CD4-positive, alpha-beta T cell treated with Interleukin-4 for 4 hours (primary cell): ENCODE measurements at regions not wholly inside any gene's neighbourhood (a gene's known extent, or its start where the extent isn't known, plus 50 kb on each side); places are given as distances from the start of the nearest gene placed in this dataset.

Experiments used
- DNase-seq: peaks from one replicate; pipeline ENCODE4 v3.0.0-alpha.2; 2020

DNA sequence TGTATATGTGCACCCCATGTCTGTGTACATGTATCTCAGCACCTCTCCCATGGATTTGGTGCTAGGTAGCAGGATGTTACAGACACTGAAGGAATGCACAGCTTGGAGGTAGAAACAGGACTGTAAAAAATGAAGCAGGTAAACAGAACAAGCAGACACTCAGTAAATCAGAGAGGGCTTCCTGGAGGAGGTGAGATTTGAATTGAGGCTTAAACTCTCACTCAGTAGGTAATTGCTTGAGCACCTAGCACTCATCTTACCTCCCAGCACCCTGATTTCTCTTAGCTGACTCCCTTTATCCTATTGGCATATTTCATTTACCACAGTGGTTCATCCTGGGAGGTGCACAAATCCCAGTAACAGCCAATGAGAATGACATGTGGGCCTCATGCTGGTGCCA lies 537.9 kb upstream of the RAB6C start:
- no peak for DNase-seq

- no peak for DNase-seq
Measured at GRCh38 chr2:129443235-129443864, 536.1 kb upstream of the RAB6C start.

GRCh38 chr2:129443865-129444739 lies 535.4 kb upstream of the RAB6C start:
- no peak for DNase-seq

- DNase-seq, result no peak
Measured at GRCh38 chr2:129444751-129445150, 534.7 kb upstream of the RAB6C start.

DNA sequence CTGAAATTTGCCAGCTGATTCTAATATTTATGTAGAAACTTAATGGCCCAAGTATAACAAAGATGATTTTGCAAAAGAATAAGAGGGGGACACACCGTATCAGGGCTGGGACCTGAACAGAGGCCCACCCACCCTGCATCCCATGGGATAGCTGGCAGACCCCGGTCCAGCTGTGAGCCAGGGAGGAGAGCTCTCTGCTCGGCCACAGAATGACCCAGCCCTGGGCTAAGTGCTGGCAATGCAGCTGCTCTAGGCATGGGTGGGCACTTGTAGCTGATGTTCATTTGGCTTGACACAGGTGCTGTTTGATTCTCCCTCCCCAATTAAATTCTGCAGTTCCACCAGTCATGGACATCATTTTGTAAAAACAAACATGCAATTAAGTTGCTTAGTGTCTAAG lies 522.8 kb upstream of the RAB6C start:
- DNase-seq, result no peak

DNA sequence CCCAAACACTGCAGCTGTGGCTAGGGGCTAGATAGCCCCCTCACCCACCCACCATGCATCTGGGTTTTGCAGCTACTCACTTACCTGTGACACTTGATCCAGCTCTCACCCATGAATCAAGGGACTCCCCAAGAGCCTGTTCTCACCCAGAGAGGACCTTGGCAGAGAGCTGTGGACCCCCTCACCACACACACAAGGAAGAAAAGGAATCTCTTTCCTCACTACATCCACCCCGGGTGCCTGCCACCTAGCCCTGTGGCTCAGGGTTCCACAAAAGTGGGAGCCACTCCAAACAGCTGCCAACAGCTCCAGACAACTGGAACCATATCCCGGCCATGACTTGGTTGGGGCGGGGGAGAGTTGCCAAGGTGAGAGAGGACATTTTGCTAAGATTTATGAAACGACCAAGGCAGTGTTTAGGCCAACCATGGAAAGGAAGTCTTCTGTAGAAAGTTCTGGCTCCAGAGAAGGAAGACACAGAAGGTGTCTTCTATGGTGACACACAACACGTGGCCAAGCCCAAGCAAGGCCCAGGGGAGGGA lies 522.1 kb upstream of the RAB6C start:
- DNase-seq, result no peak

- no peak for DNase-seq
Measured at GRCh38 chr2:129458006-129458405, 521.5 kb upstream of the RAB6C start.

- DNase-seq, result no peak
Measured at GRCh38 chr2:129458436-129458835, 521.0 kb upstream of the RAB6C start.

- no peak for DNase-seq
Measured at GRCh38 chr2:129459200-129459876, 520.1 kb upstream of the RAB6C start.

GRCh38 chr2:129459881-129460280 lies 519.6 kb upstream of the RAB6C start:
- no peak for DNase-seq

DNA sequence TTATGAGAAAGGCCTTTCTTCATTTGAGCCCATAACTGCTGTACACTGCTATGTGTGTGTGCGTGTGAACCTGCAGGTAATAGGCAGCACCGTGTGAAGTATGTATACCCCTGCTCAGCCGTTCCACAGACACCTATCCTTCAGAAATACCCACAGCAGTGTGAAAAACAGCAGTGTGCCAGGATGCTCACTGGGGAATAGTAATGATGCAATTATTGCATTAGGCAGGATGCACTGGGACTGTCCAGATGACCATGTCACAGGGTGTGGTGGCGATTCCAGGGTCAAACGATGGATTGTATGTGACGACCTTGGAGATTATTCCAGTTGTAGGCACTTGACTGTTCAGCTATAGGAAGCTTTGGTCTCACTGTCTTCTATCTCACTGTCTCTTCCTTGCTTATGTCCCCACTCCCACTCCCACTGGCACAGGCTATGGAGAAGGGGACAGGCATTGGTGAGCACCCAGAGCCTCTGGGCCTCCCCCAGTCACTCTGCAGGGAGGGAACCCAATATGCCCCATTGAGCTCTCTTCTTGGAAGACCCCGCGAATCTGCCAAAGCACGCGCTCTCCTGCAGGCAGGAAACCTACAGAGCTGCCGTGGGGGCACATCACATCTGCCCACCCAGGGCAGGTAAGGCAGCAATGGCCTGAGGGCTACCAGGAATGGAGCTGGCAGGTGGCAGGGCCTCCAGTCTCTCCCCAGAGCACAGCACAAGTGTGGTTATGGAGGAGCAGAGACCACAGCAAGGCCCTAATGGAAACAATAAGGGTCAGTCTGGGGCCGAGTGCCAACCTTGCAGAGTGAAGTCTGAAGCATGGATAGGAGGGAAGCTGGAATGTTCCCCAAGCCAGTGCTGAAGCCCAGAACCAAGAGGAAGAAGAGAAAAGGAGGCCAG lies 518.9 kb upstream of the RAB6C start:
- DNase-seq, result no peak

DNA sequence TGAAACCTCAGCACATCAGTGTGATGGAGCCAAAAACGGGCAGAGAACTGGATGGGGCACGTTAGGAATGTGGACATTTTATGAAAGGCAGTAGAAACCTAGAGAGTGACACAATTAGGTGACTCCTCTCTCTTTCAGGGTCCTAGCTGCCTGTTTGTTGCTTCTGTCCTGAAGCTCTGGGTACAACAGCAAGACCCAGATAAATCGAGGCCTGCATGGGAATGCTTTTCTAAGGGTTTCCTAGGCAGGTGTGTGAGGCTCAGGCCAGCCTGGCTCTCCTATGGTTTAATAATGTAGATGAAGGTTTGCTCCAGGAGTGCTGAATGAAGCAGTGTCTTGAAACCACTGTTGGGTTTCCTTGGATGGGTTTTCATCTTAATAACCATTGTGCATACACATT lies 517.1 kb upstream of the RAB6C start:
- no peak for DNase-seq

GRCh38 chr2:129462967-129463366 lies 516.5 kb upstream of the RAB6C start:
- no peak for DNase-seq

- DNase-seq, result no peak
Measured at GRCh38 chr2:129464036-129464435, 515.4 kb upstream of the RAB6C start.

DNA sequence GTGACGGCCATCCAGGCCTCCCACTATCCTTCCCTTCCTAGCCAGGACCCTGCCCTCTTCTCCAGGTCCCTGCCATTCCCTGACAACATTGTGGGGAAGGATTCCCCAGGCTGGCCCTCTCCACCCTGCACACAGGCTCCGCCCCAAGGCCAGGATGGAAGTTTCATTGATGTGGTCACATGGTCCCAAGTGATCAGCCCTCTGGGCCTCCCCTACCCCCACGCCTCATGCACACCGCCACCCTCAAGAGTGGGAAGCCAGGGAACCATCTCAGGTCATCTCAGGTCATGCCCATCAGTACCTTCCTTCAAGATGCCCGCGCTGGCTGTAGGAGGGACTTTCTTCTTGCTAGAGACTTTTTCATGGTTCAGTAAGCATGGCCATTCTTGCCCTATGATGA lies 514.8 kb upstream of the RAB6C start:
- no peak for DNase-seq

DNA sequence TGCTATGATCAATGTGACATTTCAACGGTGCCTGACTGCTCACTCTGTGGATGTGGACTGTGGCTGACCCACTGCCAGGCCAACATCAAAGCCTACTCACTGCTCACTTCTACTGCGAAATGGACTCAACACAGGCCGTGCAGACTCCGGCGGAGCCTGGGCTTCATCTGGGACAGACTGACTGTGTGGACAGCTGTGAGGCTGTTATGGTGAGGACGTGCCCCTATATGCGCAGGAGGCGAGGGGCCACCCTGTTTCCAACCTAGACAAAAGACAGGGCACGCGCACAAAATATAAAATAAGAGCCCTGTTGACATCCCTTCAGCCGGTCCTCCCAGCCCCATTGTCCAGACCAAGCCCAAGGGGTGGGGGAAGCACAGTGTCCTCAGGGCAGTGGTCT lies 514.4 kb upstream of the RAB6C start:
- no peak for DNase-seq

GRCh38 chr2:129466389-129466788 lies 513.1 kb upstream of the RAB6C start:
- no peak for DNase-seq

DNA sequence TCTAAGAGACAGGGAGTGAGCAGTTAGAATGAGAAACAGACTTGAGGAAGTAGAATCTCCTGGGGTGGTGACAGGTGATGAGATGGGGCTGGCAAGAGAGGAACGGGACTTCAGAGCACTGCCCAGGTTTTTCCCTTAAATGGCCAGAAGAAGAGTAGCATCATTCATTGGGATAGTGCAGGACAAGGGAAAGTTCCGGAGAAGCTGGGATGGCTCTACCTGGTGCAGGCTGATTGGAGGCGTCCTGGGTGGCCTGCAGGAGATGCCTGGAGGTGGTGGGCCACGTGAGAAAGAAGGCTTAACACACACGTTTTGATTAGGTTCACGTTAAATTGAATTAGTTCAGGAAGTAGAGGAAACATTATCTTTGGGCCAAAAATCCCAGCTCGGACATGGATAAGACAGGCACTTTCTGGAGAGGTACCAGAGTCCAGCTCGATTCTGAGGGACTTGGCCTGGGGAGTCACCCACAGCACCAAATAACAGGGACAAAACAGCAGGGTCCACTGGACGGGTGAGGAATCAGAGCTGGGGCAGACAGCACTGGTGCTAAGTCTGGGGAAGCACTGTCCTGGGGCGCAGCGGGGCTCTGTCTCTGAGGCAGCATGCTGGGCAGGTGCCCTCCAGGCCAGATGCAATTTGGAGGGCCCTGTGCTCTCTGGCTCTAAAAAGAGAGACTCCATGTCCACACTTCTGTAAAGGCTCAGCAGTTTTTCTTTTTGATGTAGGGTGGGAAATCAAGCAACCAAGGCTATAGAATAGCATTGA lies 512.3 kb upstream of the RAB6C start:
- DNase-seq, result no peak

GRCh38 chr2:129467941-129468340 lies 511.5 kb upstream of the RAB6C start:
- DNase-seq, result no peak

GRCh38 chr2:129468879-129469278 lies 510.6 kb upstream of the RAB6C start:
- DNase-seq, result no peak

DNA sequence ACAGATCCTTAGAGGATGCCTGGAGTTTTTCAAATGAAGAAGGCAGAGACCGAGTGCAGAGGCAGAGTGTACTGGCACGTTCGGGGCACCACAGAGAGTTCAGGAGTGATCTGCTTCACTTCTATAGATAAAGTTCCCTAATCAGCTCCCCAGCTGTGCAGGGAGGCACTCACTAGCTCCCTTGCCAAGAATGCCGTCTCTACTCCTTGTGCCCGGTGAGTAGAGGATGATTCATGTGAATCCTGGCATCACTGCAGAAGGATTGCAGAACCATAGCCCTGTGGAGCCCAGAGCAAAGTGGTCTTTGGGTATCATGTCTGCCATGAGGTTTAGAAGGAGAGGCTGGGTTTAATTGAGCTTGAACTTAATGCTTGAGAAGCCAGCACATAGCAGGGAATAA lies 510.1 kb upstream of the RAB6C start:
- no peak for DNase-seq

GRCh38 chr2:129469871-129470270 lies 509.6 kb upstream of the RAB6C start:
- no peak for DNase-seq
